HepG2 (cell line): ENCODE measurements at regions not wholly inside any gene's neighbourhood (a gene's known extent, or its start where the extent isn't known, plus 50 kb on each side); places are given as distances from the start of the nearest gene placed in this dataset.

ENCODE experiments used
- ATAC-seq: fragments of 200-7000 bp; cut with Tn5 transposase; 3 replicates; pipeline ENCODE4 v1.9.1; 2020; ENCODE audit warnings: mild to moderate bottlenecking, moderate library complexity
- BruUV-seq: library from RNA; stranded (reverse); fragments of 400-500 nt; replicated peaks from 2 replicates; lab custom pipeline; 2021; lab: Mats Ljungman, UMichigan
- CTCF ChIA-PET: fragments of 300-600 bp; formaldehyde crosslinking; extraction: SDS; loops from one replicate; lab custom pipeline; 2021; ENCODE audit warnings: low total read pairs, inconsistent platforms, low intra/inter-chr PET ratio; lab: Yijun Ruan, JAX
- POLR2A ChIA-PET: fragments of 350-600 bp; sonication (Branson Sonifier 250); formaldehyde crosslinking; loops from one replicate; lab custom pipeline; 2020; ENCODE audit warnings: antibody characterized with exemption, inconsistent platforms; lab: Yijun Ruan, JAX
- DNase-seq: peaks from one replicate; pipeline ENCODE4 v3.0.0-alpha.2; 2015; ENCODE audit warnings: low spot score
- FAIRE-seq: peaks from 3 replicates; lab custom pipeline; 2011; peaks lifted over from hg19 to GRCh38; lab: Jason Lieb, UNC
- H2AFZ ChIP-seq: one replicate; pipeline ENCODE4 v1.6.1; 2011; ENCODE audit warnings: low read length, inconsistent platforms
- H3K27ac ChIP-seq: fragments of 300-600 bp; 3 replicates; pipeline ENCODE4 v1.8.0; 2011; ENCODE audit warnings: mixed run types, mild to moderate bottlenecking, mixed read lengths, low read length, inconsistent platforms; ENCODE audit not compliant: insufficient read depth; ENCODE audit errors: extremely low read length
- H3K27me3 ChIP-seq, 2 experiments: fragments of 200-600 bp in 1 of 2; 2 replicates in 1 of 2; 3 replicates in 1 of 2; pipeline versions ENCODE4 v1.6.0 to v1.8.0; 2011; ENCODE audit warnings: low read length in 2 of 2, mild to moderate bottlenecking in 2 of 2, moderate library complexity in 2 of 2, inconsistent platforms in 1 of 2; ENCODE audit not compliant: insufficient read depth in 2 of 2, control insufficient read depth in 1 of 2
- H3K36me3 ChIP-seq, 2 experiments: fragments of 200-600 bp in 1 of 2; replicated peaks in 1 of 2; 2 replicates in 1 of 2; 3 replicates in 1 of 2; pipeline versions ENCODE4 v1.5.1 to v1.8.0; 2011; ENCODE audit warnings: low read length in 2 of 2, inconsistent platforms in 1 of 2; ENCODE audit not compliant: insufficient read depth in 2 of 2, control insufficient read depth in 1 of 2
- H3K4me1 ChIP-seq: 2 replicates; pipeline ENCODE4 v1.5.1; 2012; ENCODE audit warnings: low read length, inconsistent platforms; ENCODE audit not compliant: insufficient read depth
- H3K4me2 ChIP-seq: 2 replicates; pipeline ENCODE4 v1.6.0; 2011; ENCODE audit warnings: low read depth, low read length, inconsistent platforms
- H3K4me3 ChIP-seq, 3 experiments: fragments of 200-600 bp in 1 of 3; sonication (generic), shearing (Covaris generic) in 1 of 3; replicated peaks in 1 of 3; 2 replicates each; pipeline ENCODE4 v1.5.1; 2011 to 2016; ENCODE audit warnings: low read length in 3 of 3, inconsistent platforms in 2 of 3, low read depth in 2 of 3, mild to moderate bottlenecking in 2 of 3, control low read depth in 1 of 3, mixed read lengths in 1 of 3; ENCODE audit not compliant: insufficient read depth in 1 of 3
- H3K79me2 ChIP-seq: one replicate; pipeline ENCODE4 v1.6.1; 2011; ENCODE audit warnings: low read length, inconsistent platforms; ENCODE audit not compliant: insufficient read depth
- H3K9ac ChIP-seq: 2 replicates; pipeline ENCODE4 v1.6.0; 2011; ENCODE audit warnings: mild to moderate bottlenecking, low read depth, low read length, inconsistent platforms; ENCODE audit not compliant: insufficient read depth
- H3K9me3 ChIP-seq: 2 replicates; pipeline ENCODE4 v1.5.1; 2012; ENCODE audit warnings: mild to moderate bottlenecking, low read length
- H4K20me1 ChIP-seq: 2 replicates; pipeline ENCODE4 v1.6.0; 2011; ENCODE audit warnings: inconsistent platforms, mild to moderate bottlenecking, low read length, moderate library complexity; ENCODE audit not compliant: insufficient read depth
- CAMTA2 ChIP-seq: sonication (generic); formaldehyde crosslinking; IDR thresholded peaks from 2 replicates; pipeline ENCODE4 v1.4.0; 2020; ENCODE audit warnings: mild to moderate bottlenecking, missing genetic modification reagents, borderline replicate concordance
- GLI4 ChIP-seq: sonication (generic); formaldehyde crosslinking; IDR thresholded peaks from 2 replicates; pipeline ENCODE4 v1.5.1; 2020; ENCODE audit warnings: missing genetic modification reagents, mild to moderate bottlenecking, moderate library complexity, borderline replicate concordance
- GZF1 ChIP-seq: sonication (generic); formaldehyde crosslinking; IDR thresholded peaks from 2 replicates; pipeline ENCODE4 v1.5.1; 2020; ENCODE audit warnings: mild to moderate bottlenecking, missing genetic modification reagents
- HCFC1 ChIP-seq: fragments of 150-350 bp; IDR thresholded peaks from 2 replicates; pipeline ENCODE4 v1.6.1; 2014; ENCODE audit warnings: low read depth, low read length
- HDAC1 ChIP-seq: sonication (generic); formaldehyde crosslinking; IDR thresholded peaks from 2 replicates; pipeline ENCODE4 v1.5.1; 2020; ENCODE audit warnings: mild to moderate bottlenecking, missing genetic modification reagents
- HHEX ChIP-seq: IDR thresholded peaks from 2 replicates; pipeline ENCODE4 v1.6.1; 2016; ENCODE audit warnings: control low read depth
- NCOA1 ChIP-seq: sonication (generic); formaldehyde crosslinking; IDR thresholded peaks from 2 replicates; pipeline ENCODE4 v1.9.0; 2021; ENCODE audit warnings: missing genetic modification reagents
- SYNCRIP ChIP-seq: fragments of 200-400 bp; formaldehyde crosslinking; IDR thresholded peaks from 2 replicates; pipeline ENCODE4 v1.6.1; 2018; ENCODE audit warnings: mild to moderate bottlenecking, low read depth, low read length; ENCODE audit not compliant: insufficient read depth
- TARDBP ChIP-seq: sonication (generic); formaldehyde crosslinking; IDR thresholded peaks from 2 replicates; pipeline ENCODE4 v1.8.0; 2022; ENCODE audit warnings: mild to moderate bottlenecking, missing genetic modification reagents
- YEATS4 ChIP-seq: sonication (generic); formaldehyde crosslinking; IDR thresholded peaks from 2 replicates; pipeline ENCODE4 v1.4.0; 2020; ENCODE audit warnings: missing genetic modification reagents, borderline replicate concordance
- ZFP82 ChIP-seq: sonication (generic); formaldehyde crosslinking; IDR thresholded peaks from 2 replicates; pipeline ENCODE4 v1.5.1; 2020; ENCODE audit warnings: mild to moderate bottlenecking, missing genetic modification reagents, borderline replicate concordance
- ZFYVE20 ChIP-seq: sonication (generic); formaldehyde crosslinking; IDR thresholded peaks from 2 replicates; pipeline ENCODE4 v1.8.0; 2023; ENCODE audit warnings: low read depth, mild to moderate bottlenecking, moderate library complexity, missing genetic modification reagents, borderline replicate concordance
- ZNF121 ChIP-seq: sonication (generic); formaldehyde crosslinking; IDR thresholded peaks from 2 replicates; pipeline ENCODE4 v1.5.0; 2020; ENCODE audit warnings: mild to moderate bottlenecking, missing genetic modification reagents
- ZNF33B ChIP-seq: sonication (generic); formaldehyde crosslinking; IDR thresholded peaks from 2 replicates; pipeline ENCODE4 v1.5.1; 2020; ENCODE audit warnings: mild to moderate bottlenecking, missing genetic modification reagents
- ZNF558 ChIP-seq: sonication (generic); formaldehyde crosslinking; IDR thresholded peaks from 2 replicates; pipeline ENCODE4 v1.9.0; 2022; ENCODE audit warnings: mild to moderate bottlenecking, missing genetic modification reagents, borderline replicate concordance
- WGBS: methylation state at CpG from one replicate; pipeline ENCODE4 v1.1.6; 2017; ENCODE audit warnings: low lambda C conversion rate; 5-methylcytosine and 5-hydroxymethylcytosine counted together
- in situ Hi-C: cut with HindIII; loops from 2 replicates; pipeline ENCODE4 v1.10.0; 2017; ENCODE audit warnings: low pct_unique_long_range_greater_than_20kb; ENCODE audit not compliant: extremely low pct_ligation_motif_present
- intact Hi-C: fragments of 100-400 bp; cut with micrococcal nuclease; formaldehyde crosslinking; loops from one replicate; pipeline ENCODE4 v1.10.0; 2022; ENCODE audit not compliant: unreplicated experiment
- TF ChIP-seq, protein P1 (sequence below), 2 experiments: sonication (generic) in 1 of 2; formaldehyde crosslinking in 1 of 2; IDR thresholded peaks; 2 replicates each; pipeline versions ENCODE4 v1.6.1 to v1.9.0; 2014 to 2022; ENCODE audit warnings: antibody characterized with exemption in 1 of 2, borderline replicate concordance in 1 of 2, inconsistent platforms in 1 of 2, low read depth in 1 of 2, missing genetic modification reagents in 1 of 2
- TF ChIP-seq, protein P2 (sequence below): sonication (generic); formaldehyde crosslinking; IDR thresholded peaks from 2 replicates; pipeline ENCODE4 v1.9.0; 2021; ENCODE audit warnings: missing genetic modification reagents, borderline replicate concordance

DNA sequence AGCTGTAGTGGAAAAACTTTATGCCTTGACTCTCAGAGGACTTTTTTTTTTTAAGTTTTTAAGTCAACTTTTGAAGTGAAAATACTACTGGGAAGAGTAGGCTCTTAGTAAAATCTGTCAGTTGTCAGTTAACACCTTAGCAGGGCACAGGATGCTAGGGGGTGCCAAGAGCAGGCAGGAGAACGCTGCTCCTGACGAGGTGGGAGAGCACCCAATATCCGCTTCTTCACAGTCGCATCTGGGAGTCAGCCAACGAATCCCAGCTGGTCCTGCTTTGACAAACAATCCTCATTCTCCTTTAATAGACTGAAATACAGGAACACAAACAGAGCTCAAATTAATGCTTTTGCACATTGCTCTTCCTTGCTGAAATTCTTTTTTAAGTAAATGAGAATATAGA is 709.5 kb upstream of the ACVR2A start (continued):
- TF ChIP-seq ZFP82 (CRISPR knock-in tag) (no peak), GZF1 (CRISPR knock-in tag) (no peak), YEATS4 (CRISPR knock-in tag) (no peak), SYNCRIP (no peak), HCFC1 (no peak)
- TF ChIP-seq, protein P1, sequence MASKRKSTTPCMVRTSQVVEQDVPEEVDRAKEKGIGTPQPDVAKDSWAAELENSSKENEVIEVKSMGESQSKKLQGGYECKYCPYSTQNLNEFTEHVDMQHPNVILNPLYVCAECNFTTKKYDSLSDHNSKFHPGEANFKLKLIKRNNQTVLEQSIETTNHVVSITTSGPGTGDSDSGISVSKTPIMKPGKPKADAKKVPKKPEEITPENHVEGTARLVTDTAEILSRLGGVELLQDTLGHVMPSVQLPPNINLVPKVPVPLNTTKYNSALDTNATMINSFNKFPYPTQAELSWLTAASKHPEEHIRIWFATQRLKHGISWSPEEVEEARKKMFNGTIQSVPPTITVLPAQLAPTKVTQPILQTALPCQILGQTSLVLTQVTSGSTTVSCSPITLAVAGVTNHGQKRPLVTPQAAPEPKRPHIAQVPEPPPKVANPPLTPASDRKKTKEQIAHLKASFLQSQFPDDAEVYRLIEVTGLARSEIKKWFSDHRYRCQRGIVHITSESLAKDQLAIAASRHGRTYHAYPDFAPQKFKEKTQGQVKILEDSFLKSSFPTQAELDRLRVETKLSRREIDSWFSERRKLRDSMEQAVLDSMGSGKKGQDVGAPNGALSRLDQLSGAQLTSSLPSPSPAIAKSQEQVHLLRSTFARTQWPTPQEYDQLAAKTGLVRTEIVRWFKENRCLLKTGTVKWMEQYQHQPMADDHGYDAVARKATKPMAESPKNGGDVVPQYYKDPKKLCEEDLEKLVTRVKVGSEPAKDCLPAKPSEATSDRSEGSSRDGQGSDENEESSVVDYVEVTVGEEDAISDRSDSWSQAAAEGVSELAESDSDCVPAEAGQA (IDR thresholded peaks at IDR 0.05; ENCODE audit: low read depth): no peak
- TF ChIP-seq, protein P1 (CRISPR knock-in tag; IDR thresholded peaks at IDR 0.05; ENCODE audit: borderline replicate concordance): no peak

DNA sequence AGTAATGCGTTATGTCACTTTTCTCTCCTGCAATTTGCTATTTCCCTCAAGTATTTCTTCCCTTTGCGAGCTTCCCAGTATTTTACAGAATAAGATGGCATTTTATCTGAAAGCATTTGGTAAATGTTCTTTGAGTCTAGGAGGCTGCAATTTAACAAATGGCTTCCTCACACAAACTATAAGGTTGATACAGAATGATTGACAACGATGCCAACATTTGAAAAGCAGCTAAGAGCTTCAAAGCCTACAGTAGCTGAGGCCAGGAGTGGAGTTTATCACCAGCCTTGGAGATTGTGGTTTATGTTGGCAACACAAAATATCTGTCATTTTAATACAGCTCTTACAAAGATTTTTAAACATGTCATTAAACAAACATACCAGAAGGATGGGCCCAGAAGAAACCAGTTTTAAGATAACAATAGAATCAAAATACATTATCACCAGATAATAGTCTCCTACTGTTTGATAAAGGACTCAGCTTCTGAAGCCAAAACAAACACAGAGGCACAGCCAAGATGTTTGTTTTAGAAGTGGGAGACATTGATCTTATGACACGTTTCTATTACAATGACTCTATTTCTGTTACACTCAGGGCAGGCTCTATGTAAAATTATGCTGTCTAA is 711.4 kb upstream of the ACVR2A start:
- ATAC-seq: no peak
- no TSS peak for BruUV-seq
- Histone ChIP-seq H3K27me3 (no peaks in the 10 kb centered on the region), H3K9ac (no peak overlapping the region), H4K20me1 (no peaks in the 10 kb centered on the region), H3K27ac (no peak overlapping the region), H3K36me3 (no peaks in the 10 kb centered on the region), H3K4me3 (no peak overlapping the region), H3K9me3 (no peaks in the 10 kb centered on the region), H3K4me1 (no peaks in the 10 kb centered on the region), H3K4me2 (no peak overlapping the region), H3K79me2 (no peaks in the 10 kb centered on the region), H2AFZ (no peak overlapping the region)
- WGBS: 13% methylated on average over 4 of the region's 4 CpGs
- intact Hi-C loops (no loop called here), in situ Hi-C loops (no loop called here)
- no peak for FAIRE-seq
- ChIA-PET CTCF (no interaction called here), POLR2A (no interaction called here)
- no peak for DNase-seq
- no peak for TF ChIP-seq ZNF121 (CRISPR knock-in tag)
- TF ChIP-seq TARDBP (CRISPR knock-in tag): no peak
- no peak for TF ChIP-seq ZFYVE20 (CRISPR knock-in tag)
- TF ChIP-seq HDAC1 (CRISPR knock-in tag): no peak
- no peak for TF ChIP-seq NCOA1
- TF ChIP-seq CAMTA2 (CRISPR knock-in tag): no peak
- no peak for TF ChIP-seq HHEX (CRISPR knock-in tag)
- TF ChIP-seq, protein P2, sequence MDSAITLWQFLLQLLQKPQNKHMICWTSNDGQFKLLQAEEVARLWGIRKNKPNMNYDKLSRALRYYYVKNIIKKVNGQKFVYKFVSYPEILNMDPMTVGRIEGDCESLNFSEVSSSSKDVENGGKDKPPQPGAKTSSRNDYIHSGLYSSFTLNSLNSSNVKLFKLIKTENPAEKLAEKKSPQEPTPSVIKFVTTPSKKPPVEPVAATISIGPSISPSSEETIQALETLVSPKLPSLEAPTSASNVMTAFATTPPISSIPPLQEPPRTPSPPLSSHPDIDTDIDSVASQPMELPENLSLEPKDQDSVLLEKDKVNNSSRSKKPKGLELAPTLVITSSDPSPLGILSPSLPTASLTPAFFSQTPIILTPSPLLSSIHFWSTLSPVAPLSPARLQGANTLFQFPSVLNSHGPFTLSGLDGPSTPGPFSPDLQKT (CRISPR knock-in tag): no peak
- TF ChIP-seq ZNF33B (CRISPR knock-in tag): no peak
- TF ChIP-seq ZNF558 (CRISPR knock-in tag): no peak
- no peak for TF ChIP-seq GLI4 (CRISPR knock-in tag)
